AG04449 (cell line): ENCODE measurements at regions not wholly inside any gene's neighbourhood (a gene's known extent, or its start where the extent isn't known, plus 50 kb on each side); places are given as distances from the start of the nearest gene placed in this dataset.
"Not testable (repeated sequence)": the region's sequence is repeated elsewhere in the genome, so short reads cannot be mapped to it uniquely, and the experiment has no call there.

Source experiments
- CTCF ChIA-PET: fragments of 350-600 bp; formaldehyde crosslinking; extraction: SDS; loops from one replicate; lab custom pipeline; 2021; ENCODE audit warnings: antibody characterized with exemption; lab: Yijun Ruan, JAX
- POLR2A ChIA-PET: fragments of 400-600, 350-600 bp; formaldehyde crosslinking; extraction: SDS; loops from one replicate; lab custom pipeline; 2020; ENCODE audit warnings: antibody characterized with exemption, inconsistent platforms; lab: Yijun Ruan, JAX
- DNase-seq: peaks from one replicate; pipeline ENCODE4 v3.0.0-alpha.2; 2010; ENCODE audit warnings: low read depth, low spot score
- H3K4me3 ChIP-seq: 2 replicates; pipeline ENCODE4 v1.5.1; 2011; ENCODE audit warnings: low read depth, mild to moderate bottlenecking, control low read depth, low read length
- CTCF ChIP-seq: IDR thresholded peaks from one replicate; pipeline ENCODE4 v1.5.1; 2011; ENCODE audit warnings: mild to moderate bottlenecking, moderate library complexity, low read length, control low read depth, inconsistent platforms; ENCODE audit not compliant: insufficient read depth; ENCODE audit errors: missing control alignments

GRCh38 chr4:104294811-104295210 is 199.9 kb downstream of the CXXC4 start:
- ChIA-PET CTCF (no interaction called here), POLR2A (no interaction called here)
- no peak for DNase-seq
- TF ChIP-seq CTCF, result no peak
- no peak overlapping the region for H3K4me3 ChIP-seq

DNA sequence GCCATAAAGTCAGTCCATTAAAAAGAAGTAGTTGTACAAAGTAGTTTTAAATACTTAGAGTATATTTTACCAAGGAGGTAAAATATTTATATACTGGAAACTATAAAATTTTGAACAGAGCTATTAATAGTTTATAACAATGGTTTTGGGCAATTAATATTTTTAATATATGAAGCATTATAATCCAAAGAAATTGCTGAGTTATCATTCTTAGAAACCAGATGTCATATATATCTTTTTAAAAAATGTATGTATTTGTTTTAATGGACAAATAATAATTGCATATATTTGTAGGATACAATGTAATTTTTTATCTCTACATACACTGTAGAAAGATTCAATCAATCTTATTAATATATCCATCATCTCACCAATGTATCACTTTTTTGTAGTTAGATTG is 207.8 kb downstream of the CXXC4 start:
- TF ChIP-seq CTCF, result no peak
- no peak for DNase-seq
- ChIA-PET CTCF (no interaction called here), POLR2A (no interaction called here)
- H3K4me3 ChIP-seq, result no peak overlapping the region

DNA sequence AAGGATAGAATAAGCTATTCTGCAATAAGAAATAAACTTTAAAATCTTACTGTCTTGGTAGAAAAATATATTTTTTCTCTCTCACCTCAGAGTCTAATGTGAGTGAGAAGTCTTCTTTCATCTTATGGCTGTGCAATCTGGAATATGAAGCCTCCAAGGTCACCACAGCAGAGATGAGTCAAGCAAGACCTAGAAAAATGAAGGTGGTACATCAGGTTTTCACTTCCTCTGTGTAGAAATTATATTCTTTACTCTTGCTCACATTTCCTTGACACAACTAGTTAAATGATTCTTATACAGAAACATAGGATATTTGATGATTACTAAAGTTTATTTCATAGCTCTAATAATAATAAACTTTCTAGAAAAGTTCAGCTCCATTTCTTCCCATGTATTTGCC is 211.4 kb downstream of the CXXC4 start:
- POLR2A ChIA-PET, result no interaction called here
- DNase-seq, result no peak
- H3K4me3 ChIP-seq, result no peak overlapping the region
- TF ChIP-seq CTCF, result no peak
- CTCF ChIA-PET, result no interaction called here

GRCh38 chr4:104279744-104280143 is 214.9 kb downstream of the CXXC4 start:
- DNase-seq, result no peak
- ChIA-PET CTCF (no interaction called here), POLR2A (no interaction called here)

GRCh38 chr4:104272966-104273365 is 221.7 kb downstream of the CXXC4 start:
- POLR2A ChIA-PET, result no interaction called here
- no peak for TF ChIP-seq CTCF
- CTCF ChIA-PET, result no interaction called here

More at GRCh38 chr4:104279744-104280143, 214.9 kb downstream of the CXXC4 start:
- no peak overlapping the region for H3K4me3 ChIP-seq
- TF ChIP-seq CTCF, result no peak

GRCh38 chr4:104269603-104270002 is 225.1 kb downstream of the CXXC4 start:
- H3K4me3 ChIP-seq, DNase-seq, CTCF ChIA-PET, POLR2A ChIA-PET: not testable (repeated sequence)

More at GRCh38 chr4:104272966-104273365, 221.7 kb downstream of the CXXC4 start:
- no peak for DNase-seq
- H3K4me3 ChIP-seq, result no peak overlapping the region

DNA sequence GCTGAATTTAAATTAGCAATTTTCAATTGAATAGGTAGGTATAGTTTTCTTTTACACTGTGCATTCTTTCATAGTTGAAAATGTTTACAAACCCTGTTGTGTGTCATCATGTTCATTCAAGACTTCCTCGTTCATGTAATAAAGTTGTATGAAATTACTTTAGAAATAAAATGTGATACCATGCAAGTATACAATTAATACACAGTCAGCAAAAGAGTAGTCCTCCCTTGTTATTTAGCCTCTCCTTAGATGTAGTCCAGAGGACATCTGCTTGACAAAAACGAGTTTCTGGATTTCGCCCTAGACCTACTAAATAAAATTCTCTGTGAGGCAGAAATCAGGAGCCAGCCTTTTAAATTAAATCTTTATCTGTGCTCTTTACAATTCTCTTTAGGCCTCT is 231.6 kb downstream of the CXXC4 start:
- H3K4me3 ChIP-seq, result no peak overlapping the region
- POLR2A ChIA-PET, result no interaction called here
- TF ChIP-seq CTCF, result no peak
- CTCF ChIA-PET, result no interaction called here
- no peak for DNase-seq
